WTC11 (cell line): ENCODE measurements at regions not wholly inside any gene's neighbourhood (a gene's known extent, or its start where the extent isn't known, plus 50 kb on each side); places are given as distances from the start of the nearest gene placed in this dataset.

Experiments used
- ATAC-seq: fragments of 200-7000 bp; cut with Tn5 transposase; 2 replicates; pipeline ENCODE4 v1.10.0; 2021; ENCODE audit warnings: mild to moderate bottlenecking, moderate library complexity
- CTCF ChIA-PET: fragments of 300-600 bp; sonication (Branson Sonifier 250); formaldehyde crosslinking; loops from one replicate; lab custom pipeline; 2021; ENCODE audit warnings: antibody characterized with exemption; lab: Charles Lee
- POLR2A ChIA-PET: fragments of 350-600 bp; sonication (Branson Sonifier 250); formaldehyde crosslinking; loops from one replicate; lab custom pipeline; 2021; ENCODE audit warnings: antibody characterized with exemption; lab: Charles Lee
- DNase-seq: peaks from one replicate; pipeline ENCODE4 v3.0.0; 2021; ENCODE audit warnings: low spot score
- H3K27ac Mint-ChIP-seq: 2 replicates; pipeline ENCODE4 v1.8.0; 2021; ENCODE audit warnings: mixed read lengths
- H3K27me3 Mint-ChIP-seq: 2 replicates; pipeline ENCODE4 v1.8.0; 2021; ENCODE audit warnings: low read depth, mild to moderate bottlenecking, moderate library complexity, mixed read lengths
- H3K36me3 Mint-ChIP-seq: 2 replicates; pipeline ENCODE4 v1.8.0; 2021; ENCODE audit warnings: mixed read lengths
- H3K4me1 Mint-ChIP-seq: 2 replicates; pipeline ENCODE4 v1.8.0; 2022; ENCODE audit warnings: mixed read lengths
- H3K4me3 Mint-ChIP-seq: 2 replicates; pipeline ENCODE4 v1.8.0; 2021; ENCODE audit warnings: mild to moderate bottlenecking, moderate library complexity, mixed read lengths
- H3K9me3 Mint-ChIP-seq: 2 replicates; pipeline ENCODE4 v1.8.0; 2021; ENCODE audit warnings: mixed read lengths
- AR ChIP-seq: fragments of 250-450 bp; sonication (Bioruptor Pico); IDR thresholded peaks from 2 replicates; pipeline ENCODE4 v1.9.0; 2021; ENCODE audit warnings: mild to moderate bottlenecking
- FOXJ3 ChIP-seq: sonication (generic); formaldehyde crosslinking; IDR thresholded peaks from 2 replicates; pipeline ENCODE4 v1.9.0; 2021; ENCODE audit warnings: missing genetic modification reagents, mild to moderate bottlenecking, borderline replicate concordance
- FOXP1 ChIP-seq: sonication (generic); formaldehyde crosslinking; IDR thresholded peaks from 2 replicates; pipeline ENCODE4 v1.8.0; 2022; ENCODE audit warnings: missing genetic modification reagents, mild to moderate bottlenecking, moderate library complexity, borderline replicate concordance
- NFATC4 ChIP-seq: fragments of 250-450 bp; sonication (Bioruptor Pico); IDR thresholded peaks from 2 replicates; pipeline ENCODE4 v1.9.0; 2021; ENCODE audit warnings: mild to moderate bottlenecking
- PREB ChIP-seq: sonication (generic); formaldehyde crosslinking; IDR thresholded peaks from 2 replicates; pipeline ENCODE4 v1.8.1; 2022; ENCODE audit warnings: mild to moderate bottlenecking, missing genetic modification reagents, moderate library complexity, borderline replicate concordance
- TEAD1 ChIP-seq: sonication (generic); formaldehyde crosslinking; IDR thresholded peaks from 2 replicates; pipeline ENCODE4 v1.8.0; 2022; ENCODE audit warnings: mild to moderate bottlenecking, missing genetic modification reagents
- ZMAT4 ChIP-seq: fragments of 250-450 bp; sonication (Bioruptor Pico); IDR thresholded peaks from 2 replicates; pipeline ENCODE4 v1.9.0; 2021; ENCODE audit warnings: mild to moderate bottlenecking
- ZNF317 ChIP-seq: sonication (generic); formaldehyde crosslinking; IDR thresholded peaks from 2 replicates; pipeline ENCODE4 v1.8.1; 2023; ENCODE audit warnings: low read depth, mild to moderate bottlenecking, moderate library complexity, missing genetic modification reagents, borderline replicate concordance
- ZNF532 ChIP-seq: fragments of 250-450 bp; sonication (Bioruptor Pico); IDR thresholded peaks from 2 replicates; pipeline ENCODE4 v1.9.0; 2021; ENCODE audit warnings: mild to moderate bottlenecking, borderline replicate concordance
- ZNF671 ChIP-seq: fragments of 250-450 bp; sonication (Bioruptor Pico); IDR thresholded peaks from 2 replicates; pipeline ENCODE4 v1.8.0; 2021; ENCODE audit warnings: mild to moderate bottlenecking
- TF ChIP-seq, protein P1 (sequence below): sonication (generic); formaldehyde crosslinking; IDR thresholded peaks from 2 replicates; pipeline ENCODE4 v1.8.1; 2023; ENCODE audit warnings: mild to moderate bottlenecking, missing genetic modification reagents, moderate library complexity
- TF ChIP-seq, protein P2 (sequence below): sonication (generic); formaldehyde crosslinking; IDR thresholded peaks from 2 replicates; pipeline ENCODE4 v1.8.1; 2023; ENCODE audit warnings: mild to moderate bottlenecking, missing genetic modification reagents, moderate library complexity
- TF ChIP-seq, protein P3 (sequence below): sonication (generic); formaldehyde crosslinking; IDR thresholded peaks from 2 replicates; pipeline ENCODE4 v1.8.0; 2022; ENCODE audit warnings: mild to moderate bottlenecking, missing genetic modification reagents

GRCh38 chr22:49623176-49623575 is 204.5 kb downstream of the BRD1 start:
- Mint-ChIP-seq H3K27ac (no peak overlapping the region), H3K9me3 (no peaks in the 10 kb centered on the region), H3K36me3 (no peaks in the 10 kb centered on the region), H3K4me1 (no peaks in the 10 kb centered on the region), H3K4me3 (no peak overlapping the region), H3K27me3 (peaks cover 2% of the 10 kb centered on the region; the same call in 1 of the 2 replicates)
- ATAC-seq = no peak
- no peak for DNase-seq
- CTCF ChIA-PET = no interaction called here
- POLR2A ChIA-PET = no interaction called here
- TF ChIP-seq FOXJ3 (CRISPR knock-in tag) = no peak
- no peak for TF ChIP-seq ZNF317 (CRISPR knock-in tag)
- no peak for TF ChIP-seq PREB
- TF ChIP-seq FOXP1 (CRISPR knock-in tag) = no peak
- TF ChIP-seq, protein P1, sequence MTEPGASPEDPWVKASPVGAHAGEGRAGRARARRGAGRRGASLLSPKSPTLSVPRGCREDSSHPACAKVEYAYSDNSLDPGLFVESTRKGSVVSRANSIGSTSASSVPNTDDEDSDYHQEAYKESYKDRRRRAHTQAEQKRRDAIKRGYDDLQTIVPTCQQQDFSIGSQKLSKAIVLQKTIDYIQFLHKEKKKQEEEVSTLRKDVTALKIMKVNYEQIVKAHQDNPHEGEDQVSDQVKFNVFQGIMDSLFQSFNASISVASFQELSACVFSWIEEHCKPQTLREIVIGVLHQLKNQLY = no peak
- no peak for TF ChIP-seq AR (CRISPR knock-in tag)
- no peak for TF ChIP-seq TEAD1 (CRISPR knock-in tag)
- TF ChIP-seq ZNF671 (CRISPR knock-in tag) = no peak
- no peak for TF ChIP-seq ZMAT4 (CRISPR knock-in tag)
- TF ChIP-seq NFATC4 (CRISPR knock-in tag) = no peak
- TF ChIP-seq, protein P2, sequence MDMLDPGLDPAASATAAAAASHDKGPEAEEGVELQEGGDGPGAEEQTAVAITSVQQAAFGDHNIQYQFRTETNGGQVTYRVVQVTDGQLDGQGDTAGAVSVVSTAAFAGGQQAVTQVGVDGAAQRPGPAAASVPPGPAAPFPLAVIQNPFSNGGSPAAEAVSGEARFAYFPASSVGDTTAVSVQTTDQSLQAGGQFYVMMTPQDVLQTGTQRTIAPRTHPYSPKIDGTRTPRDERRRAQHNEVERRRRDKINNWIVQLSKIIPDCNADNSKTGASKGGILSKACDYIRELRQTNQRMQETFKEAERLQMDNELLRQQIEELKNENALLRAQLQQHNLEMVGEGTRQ (CRISPR knock-in tag) = no peak
- no peak for TF ChIP-seq ZNF532 (CRISPR knock-in tag)
- TF ChIP-seq, protein P3, sequence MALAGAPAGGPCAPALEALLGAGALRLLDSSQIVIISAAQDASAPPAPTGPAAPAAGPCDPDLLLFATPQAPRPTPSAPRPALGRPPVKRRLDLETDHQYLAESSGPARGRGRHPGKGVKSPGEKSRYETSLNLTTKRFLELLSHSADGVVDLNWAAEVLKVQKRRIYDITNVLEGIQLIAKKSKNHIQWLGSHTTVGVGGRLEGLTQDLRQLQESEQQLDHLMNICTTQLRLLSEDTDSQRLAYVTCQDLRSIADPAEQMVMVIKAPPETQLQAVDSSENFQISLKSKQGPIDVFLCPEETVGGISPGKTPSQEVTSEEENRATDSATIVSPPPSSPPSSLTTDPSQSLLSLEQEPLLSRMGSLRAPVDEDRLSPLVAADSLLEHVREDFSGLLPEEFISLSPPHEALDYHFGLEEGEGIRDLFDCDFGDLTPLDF (CRISPR knock-in tag) = no peak
